ENCODE measurements at regions not wholly inside any gene's neighbourhood (a gene's known extent, or its start where the extent isn't known, plus 50 kb on each side); places are given as distances from the start of the nearest gene placed in this dataset.
"Not testable (repeated sequence)": the region's sequence is repeated elsewhere in the genome, so short reads cannot be mapped to it uniquely, and the experiment has no call there.

DNA sequence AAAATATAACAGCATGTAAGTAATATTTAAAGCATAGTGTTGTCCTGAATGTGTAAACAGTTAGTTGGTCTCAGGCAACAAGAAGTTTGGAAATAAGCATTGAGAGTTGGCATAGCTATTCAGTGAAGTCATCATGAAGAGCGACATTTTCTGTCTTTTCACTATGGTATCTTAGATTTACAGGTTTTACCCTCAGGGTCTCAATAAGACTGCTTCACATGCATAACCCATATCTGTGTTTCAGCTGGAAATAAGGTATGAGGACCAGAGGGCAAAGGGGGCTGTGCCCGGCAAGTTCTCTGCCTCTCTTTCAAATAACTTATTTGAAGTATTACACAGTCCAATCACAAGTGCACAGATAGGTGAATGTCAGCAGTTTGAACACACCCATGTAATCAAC lies 290.2 kb upstream of the CNTN3 start:
- no peaks in the 10 kb centered on the region for H3K4me1 ChIP-seq (ENCODE audit: insufficient read depth, low read length)
- no peak overlapping the region for H2BK120ac ChIP-seq (ENCODE audit: low read depth, low read length, poor library complexity, severe bottlenecking)
- H3K27me3 ChIP-seq (ENCODE audit: insufficient read depth, low read length) = no peaks in the 10 kb centered on the region
- H2BK15ac ChIP-seq (ENCODE audit: low read depth, low read length) = no peak overlapping the region
- no peaks in the 10 kb centered on the region for H3K23me2 ChIP-seq (ENCODE audit: insufficient read length, low read depth, low read length, poor library complexity, severe bottlenecking)
- no peak for DNase-seq
- H3K9me3 Mint-ChIP-seq = no peaks in the 10 kb centered on the region
- H3K14ac ChIP-seq (ENCODE audit: insufficient read depth, low read length) = no peak overlapping the region
- WGBS (ENCODE audit: extremely low coverage, insufficient read length, low lambda C conversion rate) = no CpG with 5 or more reads among the region's 2 CpGs
- H3K27me3 Mint-ChIP-seq (ENCODE audit: low read depth) = no peaks in the 10 kb centered on the region
- no peaks in the 10 kb centered on the region for H3K4me1 Mint-ChIP-seq
- H3K18ac ChIP-seq (ENCODE audit: insufficient read length, low read depth, low read length) = no peak overlapping the region
- no peak overlapping the region for H3K4ac ChIP-seq (ENCODE audit: low read depth, low read length)
- H3K27ac Mint-ChIP-seq = no peak overlapping the region
- H3T11ph ChIP-seq (ENCODE audit: low read length) = no peak overlapping the region
- no peak overlapping the region for H4K8ac ChIP-seq (replicated peaks; ENCODE audit: insufficient read length, low read depth, low read length)
- no peak overlapping the region for H3K27ac ChIP-seq (ENCODE audit: insufficient read length, low read depth, low read length)
- no peak overlapping the region for H4K5ac ChIP-seq (ENCODE audit: insufficient read length, low read depth, low read length)
- H2BK5ac ChIP-seq (ENCODE audit: insufficient read length, low read length) = no peak overlapping the region
- no peak overlapping the region for H2AFZ ChIP-seq (ENCODE audit: low read length)
- no peak overlapping the region for H3K23ac ChIP-seq (ENCODE audit: insufficient read length, low read depth, low read length)
- no peaks in the 10 kb centered on the region for H3K9me3 ChIP-seq (ENCODE audit: control insufficient read depth, low read depth, low read length)
- H4K91ac ChIP-seq (ENCODE audit: insufficient read length, low read depth, low read length) = no peak overlapping the region
- no peak overlapping the region for H2AK5ac ChIP-seq (ENCODE audit: insufficient read length, low read length)
- H2BK12ac ChIP-seq (ENCODE audit: insufficient read length, low read depth, low read length) = no peak overlapping the region
- no peaks in the 10 kb centered on the region for H4K20me1 ChIP-seq (ENCODE audit: control insufficient read depth, insufficient read depth, insufficient read length)
- no peak overlapping the region for H3K9ac ChIP-seq (ENCODE audit: extremely low read depth, insufficient read length, low read length)
- no peak overlapping the region for H3K4me3 Mint-ChIP-seq
- H3K56ac ChIP-seq (ENCODE audit: insufficient read length, low read depth, low read length) = no peak overlapping the region
- no peaks in the 10 kb centered on the region for H3K36me3 Mint-ChIP-seq (ENCODE audit: insufficient read depth in 1 of 3, low read depth in 3 of 3)
- H3K79me2 ChIP-seq (ENCODE audit: insufficient read depth, low read length) = no peaks in the 10 kb centered on the region
- no peak overlapping the region for H3K4me2 ChIP-seq (ENCODE audit: insufficient read depth, insufficient read length, low read length)
- TF ChIP-seq, protein P1, sequence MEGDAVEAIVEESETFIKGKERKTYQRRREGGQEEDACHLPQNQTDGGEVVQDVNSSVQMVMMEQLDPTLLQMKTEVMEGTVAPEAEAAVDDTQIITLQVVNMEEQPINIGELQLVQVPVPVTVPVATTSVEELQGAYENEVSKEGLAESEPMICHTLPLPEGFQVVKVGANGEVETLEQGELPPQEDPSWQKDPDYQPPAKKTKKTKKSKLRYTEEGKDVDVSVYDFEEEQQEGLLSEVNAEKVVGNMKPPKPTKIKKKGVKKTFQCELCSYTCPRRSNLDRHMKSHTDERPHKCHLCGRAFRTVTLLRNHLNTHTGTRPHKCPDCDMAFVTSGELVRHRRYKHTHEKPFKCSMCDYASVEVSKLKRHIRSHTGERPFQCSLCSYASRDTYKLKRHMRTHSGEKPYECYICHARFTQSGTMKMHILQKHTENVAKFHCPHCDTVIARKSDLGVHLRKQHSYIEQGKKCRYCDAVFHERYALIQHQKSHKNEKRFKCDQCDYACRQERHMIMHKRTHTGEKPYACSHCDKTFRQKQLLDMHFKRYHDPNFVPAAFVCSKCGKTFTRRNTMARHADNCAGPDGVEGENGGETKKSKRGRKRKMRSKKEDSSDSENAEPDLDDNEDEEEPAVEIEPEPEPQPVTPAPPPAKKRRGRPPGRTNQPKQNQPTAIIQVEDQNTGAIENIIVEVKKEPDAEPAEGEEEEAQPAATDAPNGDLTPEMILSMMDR (conservative IDR thresholded peaks at IDR 0.05) = no peak
- no peak overlapping the region for H2BK20ac ChIP-seq (ENCODE audit: low read depth, low read length, poor library complexity, severe bottlenecking)
- no peaks in the 10 kb centered on the region for H3K79me1 ChIP-seq (ENCODE audit: insufficient read depth, low read depth, low read length, poor library complexity, severe bottlenecking)

DNA sequence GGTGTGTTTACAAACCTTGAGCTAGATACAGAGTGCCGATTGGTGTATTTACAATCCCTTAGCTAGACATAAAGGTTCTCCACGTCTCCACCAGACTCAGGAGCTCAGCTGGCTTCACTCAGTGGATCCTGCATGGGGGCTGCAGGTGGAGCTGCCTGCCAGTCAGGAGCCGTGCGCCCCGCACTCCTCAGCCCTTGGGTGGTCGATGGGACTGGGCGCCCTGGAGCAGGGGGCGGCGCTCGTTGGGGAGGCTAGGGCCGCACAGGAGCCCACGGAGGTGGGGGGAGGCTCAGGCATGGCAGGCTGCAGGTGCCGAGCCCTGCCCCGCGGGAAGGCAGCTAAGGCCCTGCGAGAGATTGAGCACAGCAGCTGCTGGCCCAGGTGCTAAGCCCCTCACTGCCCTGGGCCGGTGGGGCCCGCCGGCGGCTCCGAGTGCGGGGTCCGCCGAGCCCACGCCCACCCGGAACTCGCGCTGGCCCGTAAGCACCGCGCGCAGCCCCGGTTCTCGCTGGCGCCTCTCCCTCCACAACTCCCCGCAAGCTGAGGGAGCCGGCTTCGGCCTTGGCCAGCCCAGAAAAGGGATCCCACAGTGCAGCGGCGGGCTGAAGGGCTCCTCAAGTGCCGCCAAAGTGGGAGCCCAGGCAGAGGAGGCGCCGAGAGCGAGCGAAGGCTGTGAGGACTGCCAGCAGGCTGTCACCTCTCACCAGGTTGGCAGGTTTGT lies 285.5 kb upstream of the CNTN3 start:
- not testable (repeated sequence) for H3K4me1 Mint-ChIP-seq; H2AK5ac ChIP-seq (ENCODE audit: insufficient read length, low read length); H3K9me3 Mint-ChIP-seq; H3K27ac Mint-ChIP-seq; H2BK15ac ChIP-seq (ENCODE audit: low read depth, low read length); H4K20me1 ChIP-seq (ENCODE audit: control insufficient read depth, insufficient read depth, insufficient read length); H3T11ph ChIP-seq (ENCODE audit: low read length); H3K9ac ChIP-seq (ENCODE audit: extremely low read depth, insufficient read length, low read length); H3K4me1 ChIP-seq (ENCODE audit: insufficient read depth, low read length); H3K36me3 Mint-ChIP-seq (ENCODE audit: insufficient read depth in 1 of 3, low read depth in 3 of 3); H2BK12ac ChIP-seq (ENCODE audit: insufficient read length, low read depth, low read length); H4K91ac ChIP-seq (ENCODE audit: insufficient read length, low read depth, low read length); H3K56ac ChIP-seq (ENCODE audit: insufficient read length, low read depth, low read length); H2AFZ ChIP-seq (ENCODE audit: low read length); H3K4me3 Mint-ChIP-seq; H3K4me2 ChIP-seq (ENCODE audit: insufficient read depth, insufficient read length, low read length); H3K79me1 ChIP-seq (ENCODE audit: insufficient read depth, low read depth, low read length, poor library complexity, severe bottlenecking); H2BK5ac ChIP-seq (ENCODE audit: insufficient read length, low read length); H3K27me3 ChIP-seq (ENCODE audit: insufficient read depth, low read length); H3K18ac ChIP-seq (ENCODE audit: insufficient read length, low read depth, low read length); H3K9me3 ChIP-seq (ENCODE audit: control insufficient read depth, low read depth, low read length); DNase-seq; H3K79me2 ChIP-seq (ENCODE audit: insufficient read depth, low read length); H3K4ac ChIP-seq (ENCODE audit: low read depth, low read length); H3K23ac ChIP-seq (ENCODE audit: insufficient read length, low read depth, low read length); H2BK20ac ChIP-seq (ENCODE audit: low read depth, low read length, poor library complexity, severe bottlenecking); H3K23me2 ChIP-seq (ENCODE audit: insufficient read length, low read depth, low read length, poor library complexity, severe bottlenecking); H3K14ac ChIP-seq (ENCODE audit: insufficient read depth, low read length); H4K5ac ChIP-seq (ENCODE audit: insufficient read length, low read depth, low read length); H3K27ac ChIP-seq (ENCODE audit: insufficient read length, low read depth, low read length); H4K8ac ChIP-seq (replicated peaks; ENCODE audit: insufficient read length, low read depth, low read length); H3K27me3 Mint-ChIP-seq (ENCODE audit: low read depth); H2BK120ac ChIP-seq (ENCODE audit: low read depth, low read length, poor library complexity, severe bottlenecking)
- WGBS (ENCODE audit: extremely low coverage, insufficient read length, low lambda C conversion rate) = no CpG with 5 or more reads among the region's 45 CpGs

Data from H9 (cell line).